ENCODE measurements at regions not wholly inside any gene's neighbourhood (a gene's known extent, or its start where the extent isn't known, plus 50 kb on each side); places are given as distances from the start of the nearest gene placed in this dataset.
A peak's percentile ranks its signal among the peaks of the same experiment; 100 is the strongest.

- H3K4me3 ChIP-seq (ENCODE audit: insufficient read depth, low read depth, low read length): no peak overlapping the region
- H3K36me3 ChIP-seq (replicated peaks; ENCODE audit: control insufficient read depth, insufficient read depth, low read length): no peaks in the 10 kb centered on the region
- DNase-seq: no peak
- H3K27me3 ChIP-seq (ENCODE audit: control insufficient read depth, insufficient read depth, low read length): no peaks in the 10 kb centered on the region
Observed at GRCh38 chr3:147854542-147854941, 445.4 kb downstream of the ZIC1 start.

- Histone ChIP-seq H3K4me3 (ENCODE audit: insufficient read depth, low read depth, low read length) (no peak overlapping the region), H3K27me3 (ENCODE audit: control insufficient read depth, insufficient read depth, low read length) (no peaks in the 10 kb centered on the region), H3K36me3 (replicated peaks; ENCODE audit: control insufficient read depth, insufficient read depth, low read length) (no peaks in the 10 kb centered on the region)
- DNase-seq: no peak
Observed at GRCh38 chr3:147864754-147865354, 455.7 kb downstream of the ZIC1 start.

GRCh38 chr3:147866561-147866960 is 457.4 kb downstream of the ZIC1 start:
- Histone ChIP-seq H3K27me3 (ENCODE audit: control insufficient read depth, insufficient read depth, low read length) (no peaks in the 10 kb centered on the region), H3K4me3 (ENCODE audit: insufficient read depth, low read depth, low read length) (no peak overlapping the region), H3K36me3 (replicated peaks; ENCODE audit: control insufficient read depth, insufficient read depth, low read length) (no peaks in the 10 kb centered on the region)
- no peak for DNase-seq

- Histone ChIP-seq H3K4me3 (ENCODE audit: insufficient read depth, low read depth, low read length) (no peak overlapping the region), H3K36me3 (replicated peaks; ENCODE audit: control insufficient read depth, insufficient read depth, low read length) (no peaks in the 10 kb centered on the region), H3K27me3 (ENCODE audit: control insufficient read depth, insufficient read depth, low read length) (no peaks in the 10 kb centered on the region)
- DNase-seq: no peak
Observed at GRCh38 chr3:147872568-147872967, 463.4 kb downstream of the ZIC1 start.

- no peak for DNase-seq
- no peaks in the 10 kb centered on the region for H3K27me3 ChIP-seq (ENCODE audit: control insufficient read depth, insufficient read depth, low read length)
- no peaks in the 10 kb centered on the region for H3K36me3 ChIP-seq (replicated peaks; ENCODE audit: control insufficient read depth, insufficient read depth, low read length)
- no peak overlapping the region for H3K4me3 ChIP-seq (ENCODE audit: insufficient read depth, low read depth, low read length)
Observed at GRCh38 chr3:147875498-147875897, 466.3 kb downstream of the ZIC1 start.

GRCh38 chr3:147881933-147882332 is 472.8 kb downstream of the ZIC1 start:
- H3K4me3 ChIP-seq (ENCODE audit: insufficient read depth, low read depth, low read length): no peak overlapping the region
- no peak for DNase-seq
- no peaks in the 10 kb centered on the region for H3K27me3 ChIP-seq (ENCODE audit: control insufficient read depth, insufficient read depth, low read length)
- H3K36me3 ChIP-seq (replicated peaks; ENCODE audit: control insufficient read depth, insufficient read depth, low read length): no peaks in the 10 kb centered on the region; the same call in 1 of the 2 replicates

GRCh38 chr3:147886879-147887278 is 477.7 kb downstream of the ZIC1 start:
- DNase-seq: no peak
- Histone ChIP-seq H3K27me3 (ENCODE audit: control insufficient read depth, insufficient read depth, low read length) (no peaks in the 10 kb centered on the region), H3K4me3 (ENCODE audit: insufficient read depth, low read depth, low read length) (no peak overlapping the region), H3K36me3 (replicated peaks; ENCODE audit: control insufficient read depth, insufficient read depth, low read length) (no peaks in the 10 kb centered on the region; the same call in 1 of the 2 replicates)

GRCh38 chr3:147887797-147888196 is 478.6 kb downstream of the ZIC1 start:
- Histone ChIP-seq H3K4me3 (ENCODE audit: insufficient read depth, low read depth, low read length) (no peak overlapping the region), H3K27me3 (ENCODE audit: control insufficient read depth, insufficient read depth, low read length) (no peaks in the 10 kb centered on the region), H3K36me3 (replicated peaks; ENCODE audit: control insufficient read depth, insufficient read depth, low read length) (no peaks in the 10 kb centered on the region)
- DNase-seq: no peak

GRCh38 chr3:147890114-147890513 is 480.9 kb downstream of the ZIC1 start:
- H3K4me3 ChIP-seq (ENCODE audit: insufficient read depth, low read depth, low read length): no peak overlapping the region
- H3K36me3 ChIP-seq (replicated peaks; ENCODE audit: control insufficient read depth, insufficient read depth, low read length): no peaks in the 10 kb centered on the region
- no peak for DNase-seq
- H3K27me3 ChIP-seq (ENCODE audit: control insufficient read depth, insufficient read depth, low read length): no peaks in the 10 kb centered on the region

GRCh38 chr3:147895509-147895908 is 486.3 kb downstream of the ZIC1 start:
- Histone ChIP-seq H3K36me3 (replicated peaks; ENCODE audit: control insufficient read depth, insufficient read depth, low read length) (no peaks in the 10 kb centered on the region), H3K4me3 (ENCODE audit: insufficient read depth, low read depth, low read length) (no peak overlapping the region)

GRCh38 chr3:147900851-147901250 is 491.7 kb downstream of the ZIC1 start:
- DNase-seq: no peak
- no peak overlapping the region for H3K4me3 ChIP-seq (ENCODE audit: insufficient read depth, low read depth, low read length)
- H3K27me3 ChIP-seq (ENCODE audit: control insufficient read depth, insufficient read depth, low read length): no peaks in the 10 kb centered on the region
- no peaks in the 10 kb centered on the region for H3K36me3 ChIP-seq (replicated peaks; ENCODE audit: control insufficient read depth, insufficient read depth, low read length)

More at GRCh38 chr3:147895509-147895908, 486.3 kb downstream of the ZIC1 start:
- no peaks in the 10 kb centered on the region for H3K27me3 ChIP-seq (ENCODE audit: control insufficient read depth, insufficient read depth, low read length)
- no peak for DNase-seq

GRCh38 chr3:147903026-147903425 is 493.9 kb downstream of the ZIC1 start:
- Histone ChIP-seq H3K4me3 (ENCODE audit: insufficient read depth, low read depth, low read length) (no peak overlapping the region), H3K27me3 (ENCODE audit: control insufficient read depth, insufficient read depth, low read length) (no peaks in the 10 kb centered on the region), H3K36me3 (replicated peaks; ENCODE audit: control insufficient read depth, insufficient read depth, low read length) (no peaks in the 10 kb centered on the region)
- DNase-seq: peak; percentile 20

GRCh38 chr3:147904421-147904820 is 495.3 kb downstream of the ZIC1 start:
- H3K4me3 ChIP-seq (ENCODE audit: insufficient read depth, low read depth, low read length): no peak overlapping the region
- H3K36me3 ChIP-seq (replicated peaks; ENCODE audit: control insufficient read depth, insufficient read depth, low read length): no peaks in the 10 kb centered on the region
- no peak for DNase-seq
- no peaks in the 10 kb centered on the region for H3K27me3 ChIP-seq (ENCODE audit: control insufficient read depth, insufficient read depth, low read length)

- no peaks in the 10 kb centered on the region for H3K36me3 ChIP-seq (replicated peaks; ENCODE audit: control insufficient read depth, insufficient read depth, low read length)
- DNase-seq: no peak
- no peaks in the 10 kb centered on the region for H3K27me3 ChIP-seq (ENCODE audit: control insufficient read depth, insufficient read depth, low read length)
- no peak overlapping the region for H3K4me3 ChIP-seq (ENCODE audit: insufficient read depth, low read depth, low read length)
Observed at GRCh38 chr3:147906285-147906684, 497.1 kb downstream of the ZIC1 start.

GRCh38 chr3:147914532-147914931 is 505.4 kb downstream of the ZIC1 start:
- DNase-seq: no peak
- H3K27me3 ChIP-seq (ENCODE audit: control insufficient read depth, insufficient read depth, low read length): no peaks in the 10 kb centered on the region
- no peak overlapping the region for H3K4me3 ChIP-seq (ENCODE audit: insufficient read depth, low read depth, low read length)
- H3K36me3 ChIP-seq (replicated peaks; ENCODE audit: control insufficient read depth, insufficient read depth, low read length): no peaks in the 10 kb centered on the region

GRCh38 chr3:147915057-147915456 is 505.9 kb downstream of the ZIC1 start:
- Histone ChIP-seq H3K4me3 (ENCODE audit: insufficient read depth, low read depth, low read length) (no peak overlapping the region), H3K27me3 (ENCODE audit: control insufficient read depth, insufficient read depth, low read length) (no peaks in the 10 kb centered on the region), H3K36me3 (replicated peaks; ENCODE audit: control insufficient read depth, insufficient read depth, low read length) (no peaks in the 10 kb centered on the region)
- DNase-seq: no peak

All from H7 (cell line).